ENCODE measurements at regions not wholly inside any gene's neighbourhood (a gene's known extent, or its start where the extent isn't known, plus 50 kb on each side); places are given as distances from the start of the nearest gene placed in this dataset.
"Not testable (repeated sequence)": the region's sequence is repeated elsewhere in the genome, so short reads cannot be mapped to it uniquely, and the experiment has no call there.

- no peak for DNase-seq (ENCODE audit: low read depth)
- no peak overlapping the region for H3K4me3 ChIP-seq (ENCODE audit: low read depth, low read length)
Measured at GRCh38 chr5:6080930-6081726, 297.2 kb downstream of the MED10 start.

GRCh38 chr5:6080436-6080835 is 297.9 kb downstream of the MED10 start:
- TF ChIP-seq MAX (IDR thresholded peaks at IDR 0.05; ENCODE audit: low read depth, low read length) (no peak), POLR2A (IDR thresholded peaks at IDR 0.05; ENCODE audit: extremely low read depth, insufficient read length) (no peak), MYC (IDR thresholded peaks at IDR 0.05; ENCODE audit: low read depth, low read length) (no peak)
- TF ChIP-seq, protein P1, sequence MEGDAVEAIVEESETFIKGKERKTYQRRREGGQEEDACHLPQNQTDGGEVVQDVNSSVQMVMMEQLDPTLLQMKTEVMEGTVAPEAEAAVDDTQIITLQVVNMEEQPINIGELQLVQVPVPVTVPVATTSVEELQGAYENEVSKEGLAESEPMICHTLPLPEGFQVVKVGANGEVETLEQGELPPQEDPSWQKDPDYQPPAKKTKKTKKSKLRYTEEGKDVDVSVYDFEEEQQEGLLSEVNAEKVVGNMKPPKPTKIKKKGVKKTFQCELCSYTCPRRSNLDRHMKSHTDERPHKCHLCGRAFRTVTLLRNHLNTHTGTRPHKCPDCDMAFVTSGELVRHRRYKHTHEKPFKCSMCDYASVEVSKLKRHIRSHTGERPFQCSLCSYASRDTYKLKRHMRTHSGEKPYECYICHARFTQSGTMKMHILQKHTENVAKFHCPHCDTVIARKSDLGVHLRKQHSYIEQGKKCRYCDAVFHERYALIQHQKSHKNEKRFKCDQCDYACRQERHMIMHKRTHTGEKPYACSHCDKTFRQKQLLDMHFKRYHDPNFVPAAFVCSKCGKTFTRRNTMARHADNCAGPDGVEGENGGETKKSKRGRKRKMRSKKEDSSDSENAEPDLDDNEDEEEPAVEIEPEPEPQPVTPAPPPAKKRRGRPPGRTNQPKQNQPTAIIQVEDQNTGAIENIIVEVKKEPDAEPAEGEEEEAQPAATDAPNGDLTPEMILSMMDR (IDR thresholded peaks at IDR 0.05; ENCODE audit: low read depth, low read length): no peak
- no peak overlapping the region for H3K4me3 ChIP-seq (ENCODE audit: low read depth, low read length)
- no peak for DNase-seq (ENCODE audit: low read depth)

More at GRCh38 chr5:6080930-6081726, 297.2 kb downstream of the MED10 start:
- no peak for TF ChIP-seq MYC (IDR thresholded peaks at IDR 0.05; ENCODE audit: low read depth, low read length)
- TF ChIP-seq POLR2A (IDR thresholded peaks at IDR 0.05; ENCODE audit: extremely low read depth, insufficient read length): no peak
- TF ChIP-seq, protein P1 (IDR thresholded peaks at IDR 0.05; ENCODE audit: low read depth, low read length): no peak
- no peak for TF ChIP-seq MAX (IDR thresholded peaks at IDR 0.05; ENCODE audit: low read depth, low read length)

DNA sequence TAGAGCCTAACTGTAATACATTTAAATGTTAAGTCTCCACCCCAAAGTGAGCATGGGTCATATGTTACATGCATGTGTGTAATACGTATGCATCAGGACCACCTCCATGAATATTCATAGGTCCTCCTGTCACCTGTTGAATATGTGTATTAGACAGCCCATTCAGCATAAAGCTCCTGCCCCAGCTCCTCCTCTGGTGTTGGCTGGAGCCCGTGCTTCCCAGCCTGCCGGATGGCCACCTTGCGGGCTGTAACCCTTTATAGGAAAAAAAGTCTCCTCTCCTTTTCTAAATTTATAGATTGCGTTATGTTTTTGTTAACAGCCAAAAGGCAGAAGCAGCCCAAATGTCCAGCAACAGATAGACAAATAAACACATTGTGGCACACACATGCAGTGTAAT is 299.5 kb downstream of the MED10 start:
- TF ChIP-seq MYC (IDR thresholded peaks at IDR 0.05; ENCODE audit: low read depth, low read length) (no peak), MAX (IDR thresholded peaks at IDR 0.05; ENCODE audit: low read depth, low read length) (no peak), POLR2A (IDR thresholded peaks at IDR 0.05; ENCODE audit: extremely low read depth, insufficient read length) (no peak)
- TF ChIP-seq, protein P1 (IDR thresholded peaks at IDR 0.05; ENCODE audit: low read depth, low read length): no peak
- no peak for DNase-seq (ENCODE audit: low read depth)
- H3K4me3 ChIP-seq (ENCODE audit: low read depth, low read length): no peak overlapping the region

- TF ChIP-seq, protein P1 (IDR thresholded peaks at IDR 0.05; ENCODE audit: low read depth, low read length): no peak
- TF ChIP-seq POLR2A (IDR thresholded peaks at IDR 0.05; ENCODE audit: extremely low read depth, insufficient read length): no peak
- no peak for TF ChIP-seq MAX (IDR thresholded peaks at IDR 0.05; ENCODE audit: low read depth, low read length)
- no peak for TF ChIP-seq MYC (IDR thresholded peaks at IDR 0.05; ENCODE audit: low read depth, low read length)
- no peak for DNase-seq (ENCODE audit: low read depth)
- no peak overlapping the region for H3K4me3 ChIP-seq (ENCODE audit: low read depth, low read length)
Measured at GRCh38 chr5:6076341-6077239, 301.8 kb downstream of the MED10 start.

DNA sequence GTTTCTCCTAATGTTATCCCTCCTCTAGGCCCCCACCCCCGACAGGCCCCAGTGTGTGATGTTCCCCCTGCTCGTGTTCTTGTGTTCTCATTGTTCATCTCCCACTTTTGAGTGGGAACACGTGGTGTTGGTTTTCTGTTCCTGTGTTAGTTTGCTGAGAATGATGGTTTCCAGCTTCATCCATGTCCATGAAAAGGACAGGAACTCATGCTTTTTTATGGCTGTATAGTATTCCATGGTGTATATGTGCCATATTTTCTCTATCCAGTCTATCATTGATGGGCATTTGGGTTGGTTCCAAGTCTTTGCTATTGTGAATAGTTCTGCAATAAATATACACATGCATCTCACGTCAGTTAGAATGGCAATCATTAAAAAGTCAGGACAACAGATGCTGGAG is 305.9 kb downstream of the MED10 start:
- not testable (repeated sequence) for H3K4me3 ChIP-seq (ENCODE audit: low read depth, low read length); DNase-seq (ENCODE audit: low read depth)

Data from NB4 (cell line).